ENCODE measurements at regions not wholly inside any gene's neighbourhood (a gene's known extent, or its start where the extent isn't known, plus 50 kb on each side); places are given as distances from the start of the nearest gene placed in this dataset.
A peak's percentile ranks its signal among the peaks of the same experiment; 100 is the strongest.

DNA sequence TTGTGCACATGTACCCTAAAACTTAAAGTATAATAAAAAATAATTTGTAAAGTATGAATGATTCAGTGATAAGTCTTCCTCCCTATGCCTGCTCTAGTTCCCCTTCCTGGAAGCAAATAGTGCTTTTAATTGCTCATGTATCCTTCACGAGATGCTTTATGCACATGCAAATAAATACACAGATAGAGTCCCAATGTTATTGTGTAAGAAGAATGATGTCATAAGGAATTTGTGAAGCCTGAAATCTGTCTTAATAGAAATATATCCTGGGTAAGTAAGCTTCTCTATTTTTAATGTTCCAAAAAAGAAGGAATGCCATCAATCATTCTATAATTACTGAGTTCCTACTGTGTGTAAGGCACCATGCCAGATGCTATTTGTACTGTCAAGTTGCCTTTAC is 157.5 kb upstream of the SLC4A4 start:
- Histone ChIP-seq H3K27me3 (replicated peaks; ENCODE audit: control insufficient read depth, insufficient read depth, low read length) (no peaks in the 10 kb centered on the region), H3K4me3 (ENCODE audit: low read depth, low read length) (no peak overlapping the region), H3K36me3 (ENCODE audit: control insufficient read depth, insufficient read depth, low read length) (no peaks in the 10 kb centered on the region), H3K4me1 (peaks cover 3% of the 10 kb centered on the region; the same call in 1 of the 2 replicates), H3K9me3 (no peaks in the 10 kb centered on the region; the same call in 1 of the 2 replicates)
- Mint-ChIP-seq H3K36me3 (ENCODE audit: insufficient read depth, unreplicated experiment) (no peaks in the 10 kb centered on the region), H3K27ac (ENCODE audit: unreplicated experiment) (no peak overlapping the region), H3K9me3 (ENCODE audit: unreplicated experiment) (peaks cover 3% of the 10 kb centered on the region), H3K27me3 (ENCODE audit: insufficient read depth, unreplicated experiment) (peaks cover 16% of the 10 kb centered on the region), H3K4me1 (ENCODE audit: low read depth, unreplicated experiment) (no peaks in the 10 kb centered on the region), H3K4me3 (ENCODE audit: unreplicated experiment) (no peak overlapping the region)
- DNase-seq, result no peak
- ChIA-PET POLR2A (no interaction called here), CTCF (no interaction called here)
- TF ChIP-seq, protein P1, sequence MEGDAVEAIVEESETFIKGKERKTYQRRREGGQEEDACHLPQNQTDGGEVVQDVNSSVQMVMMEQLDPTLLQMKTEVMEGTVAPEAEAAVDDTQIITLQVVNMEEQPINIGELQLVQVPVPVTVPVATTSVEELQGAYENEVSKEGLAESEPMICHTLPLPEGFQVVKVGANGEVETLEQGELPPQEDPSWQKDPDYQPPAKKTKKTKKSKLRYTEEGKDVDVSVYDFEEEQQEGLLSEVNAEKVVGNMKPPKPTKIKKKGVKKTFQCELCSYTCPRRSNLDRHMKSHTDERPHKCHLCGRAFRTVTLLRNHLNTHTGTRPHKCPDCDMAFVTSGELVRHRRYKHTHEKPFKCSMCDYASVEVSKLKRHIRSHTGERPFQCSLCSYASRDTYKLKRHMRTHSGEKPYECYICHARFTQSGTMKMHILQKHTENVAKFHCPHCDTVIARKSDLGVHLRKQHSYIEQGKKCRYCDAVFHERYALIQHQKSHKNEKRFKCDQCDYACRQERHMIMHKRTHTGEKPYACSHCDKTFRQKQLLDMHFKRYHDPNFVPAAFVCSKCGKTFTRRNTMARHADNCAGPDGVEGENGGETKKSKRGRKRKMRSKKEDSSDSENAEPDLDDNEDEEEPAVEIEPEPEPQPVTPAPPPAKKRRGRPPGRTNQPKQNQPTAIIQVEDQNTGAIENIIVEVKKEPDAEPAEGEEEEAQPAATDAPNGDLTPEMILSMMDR (IDR thresholded peaks at IDR 0.05; ENCODE audit: insufficient read depth in 1 of 2, low read depth in 1 of 2, low read length in 1 of 2, severe bottlenecking in 1 of 2, unreplicated experiment in 1 of 2), result no peak
- no TSS peak for BruUV-seq (replicated peaks)
- intact Hi-C loops (cut with micrococcal nuclease; ENCODE audit: unreplicated experiment), result loop anchor here (5.0 kb wide), 1 partner anchor 71 kb away; no protein-coding TSS in a partner anchor

DNA sequence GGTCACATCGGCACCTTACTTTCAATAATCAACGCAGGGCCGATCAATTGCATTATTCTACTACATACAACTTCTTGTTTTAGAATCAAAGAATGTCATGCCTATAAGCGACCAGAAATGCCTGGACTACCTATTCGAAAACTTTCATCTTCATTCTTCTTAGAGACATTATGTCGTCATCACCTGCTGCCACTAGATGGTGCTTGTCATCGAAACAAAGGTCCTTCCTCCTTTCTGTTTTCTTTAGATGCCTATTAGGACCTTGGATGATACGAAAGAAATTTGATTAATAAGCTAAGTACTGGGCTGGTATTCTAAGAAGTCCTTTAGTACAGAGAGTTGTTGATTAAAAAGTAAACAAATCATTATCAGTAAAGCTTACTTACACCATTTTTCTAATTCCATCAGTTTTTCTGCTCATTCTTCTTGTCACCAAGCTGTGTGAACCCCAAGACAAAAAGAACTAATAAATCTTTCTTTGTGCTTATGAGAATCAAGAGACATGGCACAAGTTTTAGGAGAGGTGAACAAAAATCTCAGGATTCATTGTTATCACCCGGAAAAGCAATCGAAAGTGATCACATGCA is 154.5 kb upstream of the SLC4A4 start:
- no TSS peak for BruUV-seq (replicated peaks)
- Mint-ChIP-seq H3K36me3 (ENCODE audit: insufficient read depth, unreplicated experiment) (no peaks in the 10 kb centered on the region), H3K27ac (ENCODE audit: unreplicated experiment) (no peak overlapping the region), H3K27me3 (ENCODE audit: insufficient read depth, unreplicated experiment) (peaks cover 23% of the 10 kb centered on the region), H3K4me3 (ENCODE audit: unreplicated experiment) (no peak overlapping the region), H3K9me3 (ENCODE audit: unreplicated experiment) (no peaks in the 10 kb centered on the region), H3K4me1 (ENCODE audit: low read depth, unreplicated experiment) (peaks cover 7% of the 10 kb centered on the region)
- Histone ChIP-seq H3K4me1 (peaks cover 3% of the 10 kb centered on the region; the same call in 1 of the 2 replicates), H3K4me3 (ENCODE audit: low read depth, low read length) (no peak overlapping the region), H3K27me3 (replicated peaks; ENCODE audit: control insufficient read depth, insufficient read depth, low read length) (peaks cover 3% of the 10 kb centered on the region; the same call in 1 of the 2 replicates), H3K36me3 (ENCODE audit: control insufficient read depth, insufficient read depth, low read length) (no peaks in the 10 kb centered on the region), H3K9me3 (no peaks in the 10 kb centered on the region; the same call in 1 of the 2 replicates)
- peak; percentile 35 to 39 for DNase-seq
- ChIA-PET POLR2A (no interaction called here), CTCF (interaction anchor here (0.5 to 0.8 kb wide), 2 partner anchors 70 to 503 kb away, joined by 3 to 5 read pairs; no protein-coding TSS in a partner anchor)
- TF ChIP-seq, protein P1 (IDR thresholded peaks at IDR 0.05; ENCODE audit: insufficient read depth in 1 of 2, low read depth in 1 of 2, low read length in 1 of 2, severe bottlenecking in 1 of 2, unreplicated experiment in 1 of 2), result peak; percentile 60 to 68
- intact Hi-C loops (cut with micrococcal nuclease; ENCODE audit: unreplicated experiment), result loop anchor here (1.0 to 5.0 kb wide), 3 partner anchors 68 to 529 kb away; no protein-coding TSS in a partner anchor

DNA sequence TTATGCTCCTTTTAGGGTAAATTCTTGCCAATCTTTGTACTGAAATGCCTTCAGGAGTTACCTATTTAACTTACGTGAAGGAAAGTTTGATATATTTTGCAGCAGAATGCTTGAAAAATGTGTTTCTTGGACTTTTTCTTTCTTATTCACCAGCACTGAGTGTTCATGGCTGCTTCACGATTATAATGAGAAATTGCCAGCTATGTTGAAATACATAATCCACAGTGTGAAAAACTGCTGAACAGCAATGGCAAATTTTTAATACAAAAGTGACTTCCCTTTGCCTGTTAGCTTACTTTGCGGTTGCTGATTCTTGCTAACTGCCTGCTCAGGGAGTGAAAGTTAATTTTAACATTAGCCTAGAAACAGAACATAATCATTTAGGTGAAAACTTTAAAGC is 153.8 kb upstream of the SLC4A4 start:
- no peaks in the 10 kb centered on the region; the same call in 1 of the 2 replicates for H3K9me3 ChIP-seq
- peaks cover 3% of the 10 kb centered on the region; the same call in 1 of the 2 replicates for H3K4me1 ChIP-seq
- Mint-ChIP-seq H3K4me1 (ENCODE audit: low read depth, unreplicated experiment) (peaks cover 7% of the 10 kb centered on the region), H3K36me3 (ENCODE audit: insufficient read depth, unreplicated experiment) (no peaks in the 10 kb centered on the region), H3K27ac (ENCODE audit: unreplicated experiment) (no peak overlapping the region), H3K27me3 (ENCODE audit: insufficient read depth, unreplicated experiment) (peaks cover 27% of the 10 kb centered on the region), H3K9me3 (ENCODE audit: unreplicated experiment) (no peaks in the 10 kb centered on the region), H3K4me3 (ENCODE audit: unreplicated experiment) (no peak overlapping the region)
- TF ChIP-seq, protein P1 (IDR thresholded peaks at IDR 0.05; ENCODE audit: insufficient read depth in 1 of 2, low read depth in 1 of 2, low read length in 1 of 2, severe bottlenecking in 1 of 2, unreplicated experiment in 1 of 2), result no peak
- H3K27me3 ChIP-seq (replicated peaks; ENCODE audit: control insufficient read depth, insufficient read depth, low read length), result peaks cover 3% of the 10 kb centered on the region; the same call in 1 of the 2 replicates
- BruUV-seq (replicated peaks), result no TSS peak
- intact Hi-C loops (cut with micrococcal nuclease; ENCODE audit: unreplicated experiment), result no loop called here
- no peak overlapping the region for H3K4me3 ChIP-seq (ENCODE audit: low read depth, low read length)
- H3K36me3 ChIP-seq (ENCODE audit: control insufficient read depth, insufficient read depth, low read length), result no peaks in the 10 kb centered on the region
- ChIA-PET CTCF (no interaction called here), POLR2A (no interaction called here)
- DNase-seq, result no peak
